Suprapubic skin (tissue), 4 donors: ENCODE measurements at regions not wholly inside any gene's neighbourhood (a gene's known extent, or its start where the extent isn't known, plus 50 kb on each side); places are given as distances from the start of the nearest gene placed in this dataset.

Experiments used
- DNase-seq, 2 donors: peaks; one replicate each; pipeline ENCODE4 v3.0.0-alpha.2; 2019; ENCODE audit warnings: low spot score in 2 of 2
- H3K27ac ChIP-seq: fragments of 200-600 bp; sonication (generic); one replicate; pipeline ENCODE4 v1.5.1; 2019
- H3K27me3 ChIP-seq: fragments of 200-600 bp; sonication (generic); one replicate; pipeline ENCODE4 v1.5.1; 2019
- H3K36me3 ChIP-seq: fragments of 200-600 bp; sonication (generic); one replicate; pipeline ENCODE4 v1.5.1; 2019
- H3K4me1 ChIP-seq: fragments of 200-600 bp; sonication (generic); one replicate; pipeline ENCODE4 v1.5.1; 2019
- H3K4me3 ChIP-seq: fragments of 200-600 bp; sonication (generic); one replicate; pipeline ENCODE4 v1.5.1; 2019; ENCODE audit warnings: mild to moderate bottlenecking
- H3K9me3 ChIP-seq: fragments of 200-600 bp; sonication (generic); one replicate; pipeline ENCODE4 v1.5.1; 2019
- CTCF ChIP-seq, 2 donors: fragments of 200-600 bp in 1 of 2; fragments of 450-650 bp in 1 of 2; sonication (generic) in 1 of 2; IDR thresholded peaks; one replicate each; pipeline ENCODE4 v1.5.1; 2016 to 2019; ENCODE audit warnings: antibody characterized with exemption in 2 of 2, mild to moderate bottlenecking in 1 of 2, moderate library complexity in 1 of 2
- EP300 ChIP-seq: sonication (generic); formaldehyde crosslinking; IDR thresholded peaks from one replicate; pipeline ENCODE4 v1.6.1; 2017; ENCODE audit warnings: antibody characterized with exemption
- POLR2A ChIP-seq, 2 donors: fragments of 450-650 bp; IDR thresholded peaks; one replicate each; pipeline ENCODE4 v1.6.1; 2017; ENCODE audit warnings: antibody characterized with exemption in 2 of 2, mild to moderate bottlenecking in 2 of 2, moderate library complexity in 2 of 2
- POLR2AphosphoS5 ChIP-seq, 3 donors: sonication (generic); formaldehyde crosslinking; IDR thresholded peaks; one replicate each; pipeline ENCODE4 v1.6.1; 2017; ENCODE audit warnings: antibody characterized with exemption in 3 of 3
- WGBS: methylation state at CpG from one replicate; pipeline ENCODE4 v1.1.5; 2018; 5-methylcytosine and 5-hydroxymethylcytosine counted together

GRCh38 chr10:56905051-56905450, 544.0 kb upstream of the ZWINT start:
- Histone ChIP-seq H3K27ac (no peak overlapping the region), H3K9me3 (no peaks in the 10 kb centered on the region), H3K4me1 (no peaks in the 10 kb centered on the region), H3K36me3 (no peaks in the 10 kb centered on the region), H3K4me3 (no peak overlapping the region), H3K27me3 (no peaks in the 10 kb centered on the region)
- no peak for DNase-seq
- TF ChIP-seq POLR2AphosphoS5 (IDR thresholded peaks at IDR 0.05) (no peak), POLR2A (IDR thresholded peaks at IDR 0.05) (no peak), EP300 (no peak), CTCF (IDR thresholded peaks at IDR 0.05) (no peak)

GRCh38 chr10:56902554-56902953, 541.5 kb upstream of the ZWINT start:
- no peak for DNase-seq
- TF ChIP-seq EP300 (no peak), CTCF (IDR thresholded peaks at IDR 0.05) (no peak), POLR2A (IDR thresholded peaks at IDR 0.05) (no peak), POLR2AphosphoS5 (IDR thresholded peaks at IDR 0.05) (no peak)

GRCh38 chr10:56895306-56895705, 534.2 kb upstream of the ZWINT start:
- no peak for TF ChIP-seq EP300
- no peak for TF ChIP-seq POLR2A (IDR thresholded peaks at IDR 0.05)
- TF ChIP-seq POLR2AphosphoS5 (IDR thresholded peaks at IDR 0.05): no peak
- TF ChIP-seq CTCF (IDR thresholded peaks at IDR 0.05): no peak
- Histone ChIP-seq H3K27ac (no peak overlapping the region), H3K4me3 (no peak overlapping the region), H3K4me1 (no peaks in the 10 kb centered on the region), H3K27me3 (no peaks in the 10 kb centered on the region), H3K36me3 (no peaks in the 10 kb centered on the region), H3K9me3 (no peaks in the 10 kb centered on the region)
- 59% methylated on average over 6 of the region's 6 CpGs for WGBS
- no peak for DNase-seq

More at GRCh38 chr10:56902554-56902953, 541.5 kb upstream of the ZWINT start:
- Histone ChIP-seq H3K36me3 (no peaks in the 10 kb centered on the region), H3K4me3 (no peak overlapping the region), H3K9me3 (no peaks in the 10 kb centered on the region), H3K27ac (no peak overlapping the region), H3K27me3 (no peaks in the 10 kb centered on the region), H3K4me1 (no peaks in the 10 kb centered on the region)
- WGBS: 90% methylated on average over 3 of the region's 3 CpGs

GRCh38 chr10:56881218-56881617, 520.2 kb upstream of the ZWINT start:
- no peaks in the 10 kb centered on the region for H3K4me1 ChIP-seq
- H3K27ac ChIP-seq: no peak overlapping the region
- peaks cover 6% of the 10 kb centered on the region for H3K9me3 ChIP-seq
- 66% methylated on average over 3 of the region's 3 CpGs for WGBS
- no peak for TF ChIP-seq CTCF (IDR thresholded peaks at IDR 0.05)
- no peak for TF ChIP-seq POLR2AphosphoS5 (IDR thresholded peaks at IDR 0.05)
- TF ChIP-seq EP300: no peak
- no peak for TF ChIP-seq POLR2A (IDR thresholded peaks at IDR 0.05)
- H3K4me3 ChIP-seq: no peak overlapping the region
- H3K36me3 ChIP-seq: no peaks in the 10 kb centered on the region
- no peak for DNase-seq
- no peaks in the 10 kb centered on the region for H3K27me3 ChIP-seq

GRCh38 chr10:56880606-56881005, 519.5 kb upstream of the ZWINT start:
- WGBS: 53% methylated on average over 4 of the region's 4 CpGs
- DNase-seq: no peak

More at GRCh38 chr10:56880606-56881005, 519.5 kb upstream of the ZWINT start:
- Histone ChIP-seq H3K4me1 (no peaks in the 10 kb centered on the region), H3K27me3 (no peaks in the 10 kb centered on the region), H3K9me3 (peaks cover 6% of the 10 kb centered on the region), H3K4me3 (no peak overlapping the region), H3K27ac (no peak overlapping the region), H3K36me3 (no peaks in the 10 kb centered on the region)
- TF ChIP-seq POLR2A (IDR thresholded peaks at IDR 0.05) (no peak), POLR2AphosphoS5 (IDR thresholded peaks at IDR 0.05) (no peak), EP300 (no peak), CTCF (IDR thresholded peaks at IDR 0.05) (no peak)
